ENCODE measurements at regions not wholly inside any gene's neighbourhood (a gene's known extent, or its start where the extent isn't known, plus 50 kb on each side); places are given as distances from the start of the nearest gene placed in this dataset.

GRCh38 chr12:94909663-94910062 lies 93.8 kb downstream of the NDUFA12 start:
- TF ChIP-seq CTCF (IDR thresholded peaks at IDR 0.05; ENCODE audit: poor library complexity) (no peak), EZH2phosphoT487 (IDR thresholded peaks at IDR 0.05; ENCODE audit: low read depth, severe bottlenecking, unreplicated experiment) (no peak)

All from hepatocyte (in vitro differentiated cells).